Liver (tissue), 8 donors: ENCODE measurements at regions not wholly inside any gene's neighbourhood (a gene's known extent, or its start where the extent isn't known, plus 50 kb on each side); places are given as distances from the start of the nearest gene placed in this dataset.
"Not testable (repeated sequence)": the region's sequence is repeated elsewhere in the genome, so short reads cannot be mapped to it uniquely, and the experiment has no call there.

Experiments used
- DNase-seq: peaks from one replicate; pipeline ENCODE4 v3.0.0-alpha.2; 2017; ENCODE audit warnings: low spot score
- H3K27ac ChIP-seq, 2 donors: one replicate each; pipeline ENCODE4 v1.7.0; 2013; ENCODE audit warnings: inconsistent platforms in 2 of 2, low read length in 2 of 2, control low read depth in 1 of 2, low read depth in 1 of 2, mild to moderate bottlenecking in 1 of 2
- H3K27me3 ChIP-seq, 4 donors: one replicate each; pipeline versions ENCODE4 v1.6.1 to v1.7.0; 2013; ENCODE audit warnings: low read length in 3 of 4, inconsistent platforms in 1 of 4, mild to moderate bottlenecking in 1 of 4, moderate library complexity in 1 of 4; ENCODE audit not compliant: control insufficient read depth in 4 of 4, insufficient read depth in 4 of 4
- H3K36me3 ChIP-seq, 4 donors: one replicate each; pipeline versions ENCODE4 v1.6.1 to v1.7.0; 2013; ENCODE audit warnings: low read length in 3 of 4, mild to moderate bottlenecking in 3 of 4, low read depth in 1 of 4, moderate library complexity in 1 of 4; ENCODE audit not compliant: control insufficient read depth in 4 of 4, insufficient read depth in 3 of 4
- H3K4me1 ChIP-seq, 4 donors: one replicate each; pipeline versions ENCODE4 v1.6.1 to v1.7.0; 2013; ENCODE audit warnings: low read length in 3 of 4, mild to moderate bottlenecking in 3 of 4, moderate library complexity in 1 of 4; ENCODE audit not compliant: control insufficient read depth in 4 of 4, insufficient read depth in 4 of 4
- H3K4me3 ChIP-seq, 3 donors: one replicate each; pipeline versions ENCODE4 v1.6.1 to v1.7.0; 2013; ENCODE audit warnings: low read length in 3 of 3, control low read depth in 1 of 3, low read depth in 1 of 3, mild to moderate bottlenecking in 1 of 3
- H3K9ac ChIP-seq, 2 donors: one replicate each; pipeline ENCODE4 v1.7.0; 2013; ENCODE audit warnings: low read length in 2 of 2, mild to moderate bottlenecking in 2 of 2, moderate library complexity in 2 of 2, control low read depth in 1 of 2, low read depth in 1 of 2
- H3K9me3 ChIP-seq, 4 donors: one replicate each; pipeline versions ENCODE4 v1.6.1 to v1.7.0; 2013; ENCODE audit warnings: low read length in 3 of 4; ENCODE audit not compliant: control insufficient read depth in 4 of 4
- ATF3 ChIP-seq: IDR thresholded peaks from 2 replicates; pipeline ENCODE4 v1.6.1; 2016; ENCODE audit warnings: antibody characterized with exemption
- CTCF ChIP-seq: fragments of 150-350 bp; IDR thresholded peaks from 2 replicates; pipeline ENCODE4 v1.5.1; 2017; ENCODE audit warnings: improper control_type of control experiment, low read depth, low read length; ENCODE audit not compliant: missing input control
- EGR1 ChIP-seq, 2 donors: IDR thresholded peaks; 2 replicates each; pipeline ENCODE4 v1.6.1; 2016 to 2018; ENCODE audit warnings: antibody characterized with exemption in 2 of 2, low read depth in 2 of 2
- FOXA1 ChIP-seq: IDR thresholded peaks from 2 replicates; pipeline ENCODE4 v1.6.1; 2016; ENCODE audit warnings: antibody characterized with exemption
- GABPA ChIP-seq, 2 donors: IDR thresholded peaks in 1 of 2; conservative IDR thresholded peaks in 1 of 2; 2 replicates each; pipeline ENCODE4 v1.6.1; 2016; ENCODE audit warnings: antibody characterized with exemption in 2 of 2, mild to moderate bottlenecking in 1 of 2, moderate library complexity in 1 of 2
- HNF4A ChIP-seq, 2 donors: conservative IDR thresholded peaks; 2 replicates each; pipeline ENCODE4 v1.6.1; 2016; ENCODE audit warnings: antibody characterized with exemption in 2 of 2, mild to moderate bottlenecking in 2 of 2
- HNF4G ChIP-seq: IDR thresholded peaks from 2 replicates; pipeline ENCODE4 v1.6.1; 2016; ENCODE audit warnings: antibody characterized with exemption
- RAD21 ChIP-seq, 2 donors: IDR thresholded peaks; 2 replicates each; pipeline ENCODE4 v1.6.1; 2016; ENCODE audit warnings: antibody characterized with exemption in 2 of 2, mild to moderate bottlenecking in 2 of 2
- REST ChIP-seq: IDR thresholded peaks from 2 replicates; pipeline ENCODE4 v1.6.1; 2016; ENCODE audit warnings: antibody characterized with exemption, mild to moderate bottlenecking
- RXRA ChIP-seq, 2 donors: IDR thresholded peaks; 2 replicates each; pipeline ENCODE4 v1.6.1; 2017 to 2018; ENCODE audit warnings: antibody characterized with exemption in 2 of 2, mild to moderate bottlenecking in 1 of 2
- SP1 ChIP-seq: IDR thresholded peaks from 2 replicates; pipeline ENCODE4 v1.6.1; 2018; ENCODE audit warnings: antibody characterized with exemption, mild to moderate bottlenecking
- YY1 ChIP-seq: IDR thresholded peaks from 2 replicates; pipeline ENCODE4 v1.6.1; 2016; ENCODE audit warnings: antibody characterized with exemption, mild to moderate bottlenecking
- ZBTB33 ChIP-seq: IDR thresholded peaks from 2 replicates; pipeline ENCODE4 v1.6.1; 2016; ENCODE audit warnings: antibody characterized with exemption
- WGBS: extraction: QIAGEN DNeasy Blood & Tissue Kit; methylation state at CpG from one replicate; pipeline ENCODE4 v1.1.7; 2013; 5-methylcytosine and 5-hydroxymethylcytosine counted together
- donor health status: healthy.
- donor health status: healthy.
- donor health status: healthy.
- donor health status: healthy.
- donor health status: healthy.

- H3K27me3 ChIP-seq: no peaks in the 10 kb centered on the region
- no peak overlapping the region for H3K9ac ChIP-seq
- peaks cover 0 to 12% (median 0%) of the 10 kb centered on the region in 4 donors for H3K9me3 ChIP-seq
- no peak overlapping the region for H3K27ac ChIP-seq
- H3K36me3 ChIP-seq: no peaks in the 10 kb centered on the region
- 86% methylated on average over 2 of the region's 2 CpGs for WGBS
- H3K4me3 ChIP-seq: no peak overlapping the region
- H3K4me1 ChIP-seq: no peaks in the 10 kb centered on the region
- TF ChIP-seq ATF3 (no peak), SP1 (no peak), GABPA (IDR thresholded peaks at IDR 0.05 in 1 of 2, conservative IDR thresholded peaks at IDR 0.05 in 1 of 2) (no peak), FOXA1 (no peak), EGR1 (IDR thresholded peaks at IDR 0.05; ENCODE audit: low read depth in 2 of 2) (no peak), CTCF (no peak), REST (no peak)
- DNase-seq: no peak
Observed at GRCh38 chr16:66020046-66020445, 346.4 kb upstream of the CDH5 start.

- not testable (repeated sequence) for H3K9me3 ChIP-seq, H3K27me3 ChIP-seq, H3K36me3 ChIP-seq, H3K4me1 ChIP-seq, DNase-seq, H3K9ac ChIP-seq, H3K27ac ChIP-seq, H3K4me3 ChIP-seq
- WGBS: 77% methylated on average over 3 of the region's 3 CpGs
Observed at GRCh38 chr16:66019502-66019901, 347.0 kb upstream of the CDH5 start.

GRCh38 chr16:66014221-66014620 is 352.3 kb upstream of the CDH5 start:
- 72% methylated on average over 2 of the region's 2 CpGs for WGBS
- H3K9ac ChIP-seq: no peak overlapping the region
- no peak for TF ChIP-seq GABPA (IDR thresholded peaks at IDR 0.05 in 1 of 2, conservative IDR thresholded peaks at IDR 0.05 in 1 of 2)
- no peak for TF ChIP-seq ZBTB33
- no peak for TF ChIP-seq CTCF
- no peak for TF ChIP-seq HNF4G
- TF ChIP-seq RXRA (IDR thresholded peaks at IDR 0.05): no peak
- TF ChIP-seq RAD21 (IDR thresholded peaks at IDR 0.05): no peak
- TF ChIP-seq REST: no peak
- no peak for TF ChIP-seq HNF4A (conservative IDR thresholded peaks at IDR 0.05)
- no peak for TF ChIP-seq YY1
- TF ChIP-seq ATF3: no peak

More at GRCh38 chr16:66014221-66014620, 352.3 kb upstream of the CDH5 start:
- no peak for DNase-seq
- Histone ChIP-seq H3K36me3 (no peaks in the 10 kb centered on the region), H3K27me3 (no peaks in the 10 kb centered on the region), H3K9me3 (no peaks in the 10 kb centered on the region), H3K4me3 (no peak overlapping the region), H3K4me1 (no peaks in the 10 kb centered on the region), H3K27ac (no peak overlapping the region)
